Adrenal gland (tissue), 5 donors: ENCODE measurements at regions not wholly inside any gene's neighbourhood (a gene's known extent, or its start where the extent isn't known, plus 50 kb on each side); places are given as distances from the start of the nearest gene placed in this dataset.

ENCODE experiments used
- CTCF ChIP-seq, 6 experiments: fragments of 450-650 bp in 4 of 6; fragments of 200-600 bp in 2 of 6; sonication (generic) in 1 of 6; IDR thresholded peaks; 1 replicate in 5 of 6; 2 replicates in 1 of 6; pipeline versions ENCODE4 v1.5.1 to v1.8.0; 2016 to 2021; ENCODE audit warnings: antibody characterized with exemption in 6 of 6, mild to moderate bottlenecking in 2 of 6, moderate library complexity in 1 of 6
- POLR2A ChIP-seq, 2 donors: fragments of 450-650 bp; IDR thresholded peaks; one replicate each; pipeline ENCODE4 v1.6.1; 2017; ENCODE audit warnings: antibody characterized with exemption in 2 of 2, mild to moderate bottlenecking in 2 of 2, moderate library complexity in 1 of 2
- donor health status: DM: no; HTN: no; CAD: no.

- TF ChIP-seq CTCF (IDR thresholded peaks at IDR 0.05) (no peak), POLR2A (IDR thresholded peaks at IDR 0.05) (no peak)
These were observed 211.5 kb upstream of the TNRC6C start for GRCh38 chr17:77746896-77747554.
